B cell (primary cell): ENCODE measurements at regions not wholly inside any gene's neighbourhood (a gene's known extent, or its start where the extent isn't known, plus 50 kb on each side); places are given as distances from the start of the nearest gene placed in this dataset.

Experiments used
- ATAC-seq: fragments of 200-7000 bp; cut with Tn5 transposase; one replicate; pipeline ENCODE4 v1.10.0; 2021; ENCODE audit warnings: low read depth, mild to moderate bottlenecking, moderate number of reproducible peaks, moderate library complexity
- CTCF ChIA-PET: fragments of 350-600 bp; sonication (Branson Sonifier 250); formaldehyde crosslinking; loops from one replicate; lab custom pipeline; 2021; ENCODE audit warnings: antibody characterized with exemption, inconsistent platforms; lab: Charles Lee
- POLR2A ChIA-PET: fragments of 350-600 bp; sonication (Branson Sonifier 250); formaldehyde crosslinking; loops from one replicate; lab custom pipeline; 2021; ENCODE audit warnings: antibody characterized with exemption; lab: Charles Lee
- DNase-seq: peaks from one replicate; pipeline ENCODE4 v3.0.0; 2013
- H2AFZ ChIP-seq: 2 replicates; pipeline ENCODE4 v1.6.1; 2012; ENCODE audit warnings: mild to moderate bottlenecking, low read depth, low read length; ENCODE audit not compliant: insufficient read depth, poor library complexity, severe bottlenecking
- H3K27ac ChIP-seq, 2 donors: 1 replicate in 1 of 2; 2 replicates in 1 of 2; pipeline ENCODE4 v1.5.1; 2012 to 2013; ENCODE audit warnings: low read length in 2 of 2, mild to moderate bottlenecking in 2 of 2, moderate library complexity in 1 of 2
- H3K27me3 ChIP-seq, 4 experiments: fragments of 200-600 bp in 1 of 4; sonication (generic) in 1 of 4; replicated peaks in 1 of 4; 1 replicate in 2 of 4; 2 replicates in 2 of 4; pipeline versions ENCODE4 v1.6.1 to v1.7.0; 2013 to 2016; ENCODE audit warnings: low read length in 3 of 4, mild to moderate bottlenecking in 2 of 4, mixed read lengths in 1 of 4, moderate library complexity in 1 of 4; ENCODE audit not compliant: insufficient read depth in 4 of 4, control insufficient read depth in 3 of 4; ENCODE audit errors: control extremely low read depth in 1 of 4
- H3K36me3 ChIP-seq, 2 experiments: replicated peaks in 1 of 2; 1 replicate in 1 of 2; 2 replicates in 1 of 2; pipeline versions ENCODE4 v1.6.1 to v1.7.1; 2013; ENCODE audit warnings: low read length in 1 of 2; ENCODE audit not compliant: insufficient read depth in 2 of 2, control insufficient read depth in 1 of 2; ENCODE audit errors: control extremely low read depth in 1 of 2, extremely low read depth in 1 of 2
- H3K4me1 ChIP-seq, 2 donors: fragments of 200-600 bp in 1 of 2; sonication (generic) in 1 of 2; 1 replicate in 1 of 2; 2 replicates in 1 of 2; pipeline versions ENCODE4 v1.5.1 to v1.6.1; 2013 to 2017; ENCODE audit warnings: low read length in 2 of 2; ENCODE audit not compliant: control insufficient read depth in 2 of 2, insufficient read depth in 2 of 2
- H3K4me2 ChIP-seq: replicated peaks from 2 replicates; pipeline ENCODE3; 2012; ENCODE audit warnings: mild to moderate bottlenecking, low read depth, low read length; ENCODE audit not compliant: poor library complexity, severe bottlenecking
- H3K4me3 ChIP-seq, 5 experiments: fragments of 200-600 bp in 1 of 5; sonication (generic) in 1 of 5; 1 replicate in 3 of 5; 2 replicates in 2 of 5; pipeline versions ENCODE4 v1.5.1 to v1.7.0; 2011 to 2016; ENCODE audit warnings: low read length in 4 of 5, mild to moderate bottlenecking in 4 of 5, low read depth in 2 of 5, control low read depth in 1 of 5, moderate library complexity in 1 of 5; ENCODE audit not compliant: insufficient read depth in 1 of 5; ENCODE audit errors: control extremely low read depth in 1 of 5, extremely low read depth in 1 of 5
- H3K79me2 ChIP-seq: fragments of 200-600 bp; sonication (generic); one replicate; pipeline ENCODE4 v1.6.0; 2016; ENCODE audit warnings: low read length; ENCODE audit not compliant: control insufficient read depth, insufficient read depth
- H3K9ac ChIP-seq: fragments of 200-600 bp; sonication (generic); 2 replicates; pipeline ENCODE4 v1.6.1; 2017; ENCODE audit warnings: mild to moderate bottlenecking, low read length, moderate library complexity
- H3K9me3 ChIP-seq, 3 donors: one replicate each; pipeline versions ENCODE4 v1.6.1 to v1.7.1; 2013; ENCODE audit warnings: low read length in 2 of 3; ENCODE audit not compliant: control insufficient read depth in 2 of 3, insufficient read depth in 1 of 3; ENCODE audit errors: control extremely low read depth in 1 of 3
- H4K20me1 ChIP-seq: 2 replicates; pipeline ENCODE4 v1.6.0; 2012; ENCODE audit warnings: mild to moderate bottlenecking, low read length; ENCODE audit not compliant: insufficient read depth, control insufficient read depth, poor library complexity, severe bottlenecking
- H3K27ac Mint-ChIP-seq: one replicate; pipeline ENCODE4 v1.8.0; 2021; ENCODE audit warnings: mixed read lengths
- H3K27me3 Mint-ChIP-seq: one replicate; pipeline ENCODE4 v1.8.0; 2021; ENCODE audit warnings: mixed read lengths
- H3K4me1 Mint-ChIP-seq: one replicate; pipeline ENCODE4 v1.8.0; 2021; ENCODE audit warnings: mixed read lengths
- H3K4me3 Mint-ChIP-seq: one replicate; pipeline ENCODE4 v1.8.0; 2021; ENCODE audit warnings: mixed read lengths
- H3K9me3 Mint-ChIP-seq: one replicate; pipeline ENCODE4 v1.8.0; 2022; ENCODE audit warnings: mixed read lengths; ENCODE audit not compliant: insufficient read depth
- CTCF ChIP-seq: fragments of 200-600 bp; IDR thresholded peaks from one replicate; pipeline ENCODE4 v1.8.0; 2022; ENCODE audit warnings: antibody characterized with exemption, mild to moderate bottlenecking
- EZH2 ChIP-seq: IDR thresholded peaks from 2 replicates; pipeline ENCODE4 v1.6.1; 2012; ENCODE audit warnings: borderline replicate concordance, low read depth, mild to moderate bottlenecking, moderate library complexity, low read length; ENCODE audit not compliant: insufficient read depth, poor library complexity, severe bottlenecking
- WGBS: methylation state at CpG from one replicate; pipeline ENCODE4 v1.1.5; 2013; ENCODE audit warnings: missing lambda C conversion rate; ENCODE audit not compliant: insufficient coverage; 5-methylcytosine and 5-hydroxymethylcytosine counted together
- intact Hi-C: fragments of 100-400 bp; cut with micrococcal nuclease; formaldehyde crosslinking; loops from one replicate; pipeline ENCODE4 v1.10.0; 2022

DNA sequence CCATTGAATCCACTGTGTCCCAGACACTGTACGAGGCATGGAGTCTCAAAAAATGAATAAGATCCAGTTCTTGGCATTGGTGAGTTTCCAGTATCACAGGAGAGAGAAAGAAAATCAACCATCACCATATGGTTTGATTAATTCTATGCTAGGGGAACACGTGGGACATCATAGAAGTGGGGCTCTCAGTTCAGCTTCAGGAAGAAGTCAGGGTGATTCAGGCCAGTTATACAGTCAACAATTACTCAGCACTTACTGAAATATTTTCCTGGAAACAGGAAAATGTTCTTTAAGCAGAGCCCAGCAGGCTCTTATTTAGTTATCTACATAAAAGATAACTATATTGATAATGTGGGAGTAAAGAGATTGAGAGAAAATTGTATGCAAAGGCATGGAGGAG, 407.2 kb downstream of the NOVA1 start:
- H3K4me3 ChIP-seq, result no peak overlapping the region
- no peaks in the 10 kb centered on the region for H3K9me3 ChIP-seq
- POLR2A ChIA-PET, result no interaction called here
- Mint-ChIP-seq H3K4me1 (no peaks in the 10 kb centered on the region), H3K27ac (no peak overlapping the region), H3K27me3 (no peaks in the 10 kb centered on the region), H3K4me3 (no peak overlapping the region), H3K9me3 (no peaks in the 10 kb centered on the region)
- no peak for ATAC-seq
- no peak overlapping the region for H3K9ac ChIP-seq
- no peaks in the 10 kb centered on the region for H3K27me3 ChIP-seq
- TF ChIP-seq EZH2, result no peak
- no peak for DNase-seq
- H3K4me2 ChIP-seq, result no peak overlapping the region
- H3K4me1 ChIP-seq, result no peaks in the 10 kb centered on the region
- no peaks in the 10 kb centered on the region for H3K36me3 ChIP-seq
- H4K20me1 ChIP-seq, result no peaks in the 10 kb centered on the region
- H2AFZ ChIP-seq, result no peak overlapping the region
- intact Hi-C loops, result no loop called here
- no peak overlapping the region for H3K27ac ChIP-seq
- no peaks in the 10 kb centered on the region for H3K79me2 ChIP-seq
- no CpG with 5 or more reads among the region's 2 CpGs for WGBS
- CTCF ChIA-PET, result no interaction called here

- H3K4me3 Mint-ChIP-seq, result no peak overlapping the region
- Histone ChIP-seq H3K27ac (no peak overlapping the region), H3K4me1 (no peaks in the 10 kb centered on the region), H3K4me3 (no peak overlapping the region), H4K20me1 (no peaks in the 10 kb centered on the region), H3K36me3 (no peaks in the 10 kb centered on the region), H2AFZ (no peak overlapping the region), H3K4me2 (no peak overlapping the region), H3K9ac (no peak overlapping the region), H3K79me2 (no peaks in the 10 kb centered on the region), H3K27me3 (no peaks in the 10 kb centered on the region), H3K9me3 (no peaks in the 10 kb centered on the region)
- DNase-seq, result no peak
- POLR2A ChIA-PET, result no interaction called here
- no peaks in the 10 kb centered on the region for H3K27me3 Mint-ChIP-seq
- no peak overlapping the region for H3K27ac Mint-ChIP-seq
- no peaks in the 10 kb centered on the region for H3K4me1 Mint-ChIP-seq
- CTCF ChIA-PET, result no interaction called here
- no peak for TF ChIP-seq CTCF
- TF ChIP-seq EZH2, result no peak
- intact Hi-C loops, result no loop called here
- ATAC-seq, result no peak
- no CpG with 5 or more reads among the region's 2 CpGs for WGBS
- H3K9me3 Mint-ChIP-seq, result no peaks in the 10 kb centered on the region
Observed at GRCh38 chr14:26187996-26188620, 409.7 kb downstream of the NOVA1 start.
